ENCODE measurements at regions not wholly inside any gene's neighbourhood (a gene's known extent, or its start where the extent isn't known, plus 50 kb on each side); places are given as distances from the start of the nearest gene placed in this dataset.

DNA sequence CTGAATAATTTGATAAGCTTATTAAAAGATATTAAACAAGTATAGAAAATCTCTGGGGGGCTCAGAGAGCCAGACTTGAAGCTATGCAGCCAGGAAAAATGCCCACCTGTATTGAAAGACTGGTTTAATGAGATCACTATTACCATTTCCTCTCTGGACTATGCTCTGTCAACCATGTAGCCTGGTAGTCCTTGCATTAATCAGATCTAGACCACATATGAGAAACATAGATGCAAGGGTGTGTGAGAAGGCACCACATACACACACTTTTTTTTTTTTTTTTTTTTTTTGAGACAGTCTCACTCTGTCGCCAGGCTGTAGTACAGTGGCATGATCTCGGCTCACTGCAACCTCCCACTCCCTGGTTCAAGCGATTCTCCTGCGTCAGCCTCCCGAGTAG is 75.9 kb upstream of the ATP8A1 start:
- H3K4me3 ChIP-seq: no peak overlapping the region
- no peaks in the 10 kb centered on the region for H3K27me3 ChIP-seq (replicated peaks; ENCODE audit: insufficient read depth)
- 91% methylated on average over 5 of the region's 5 CpGs for WGBS
- H3K27ac ChIP-seq: no peak overlapping the region
- no peaks in the 10 kb centered on the region for H3K36me3 ChIP-seq
- intact Hi-C loops (cut with DNase I): no loop called here
- H3K9me3 ChIP-seq: no peaks in the 10 kb centered on the region
- no peaks in the 10 kb centered on the region for H3K4me1 ChIP-seq (replicated peaks)
- TF ChIP-seq POLR2AphosphoS5 (IDR thresholded peaks at IDR 0.05) (no peak), POLR2A (IDR thresholded peaks at IDR 0.05) (no peak)
- TF ChIP-seq, protein P1, sequence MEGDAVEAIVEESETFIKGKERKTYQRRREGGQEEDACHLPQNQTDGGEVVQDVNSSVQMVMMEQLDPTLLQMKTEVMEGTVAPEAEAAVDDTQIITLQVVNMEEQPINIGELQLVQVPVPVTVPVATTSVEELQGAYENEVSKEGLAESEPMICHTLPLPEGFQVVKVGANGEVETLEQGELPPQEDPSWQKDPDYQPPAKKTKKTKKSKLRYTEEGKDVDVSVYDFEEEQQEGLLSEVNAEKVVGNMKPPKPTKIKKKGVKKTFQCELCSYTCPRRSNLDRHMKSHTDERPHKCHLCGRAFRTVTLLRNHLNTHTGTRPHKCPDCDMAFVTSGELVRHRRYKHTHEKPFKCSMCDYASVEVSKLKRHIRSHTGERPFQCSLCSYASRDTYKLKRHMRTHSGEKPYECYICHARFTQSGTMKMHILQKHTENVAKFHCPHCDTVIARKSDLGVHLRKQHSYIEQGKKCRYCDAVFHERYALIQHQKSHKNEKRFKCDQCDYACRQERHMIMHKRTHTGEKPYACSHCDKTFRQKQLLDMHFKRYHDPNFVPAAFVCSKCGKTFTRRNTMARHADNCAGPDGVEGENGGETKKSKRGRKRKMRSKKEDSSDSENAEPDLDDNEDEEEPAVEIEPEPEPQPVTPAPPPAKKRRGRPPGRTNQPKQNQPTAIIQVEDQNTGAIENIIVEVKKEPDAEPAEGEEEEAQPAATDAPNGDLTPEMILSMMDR (IDR thresholded peaks at IDR 0.05): no peak
- DNase-seq (ENCODE audit: low spot score): no peak

DNA sequence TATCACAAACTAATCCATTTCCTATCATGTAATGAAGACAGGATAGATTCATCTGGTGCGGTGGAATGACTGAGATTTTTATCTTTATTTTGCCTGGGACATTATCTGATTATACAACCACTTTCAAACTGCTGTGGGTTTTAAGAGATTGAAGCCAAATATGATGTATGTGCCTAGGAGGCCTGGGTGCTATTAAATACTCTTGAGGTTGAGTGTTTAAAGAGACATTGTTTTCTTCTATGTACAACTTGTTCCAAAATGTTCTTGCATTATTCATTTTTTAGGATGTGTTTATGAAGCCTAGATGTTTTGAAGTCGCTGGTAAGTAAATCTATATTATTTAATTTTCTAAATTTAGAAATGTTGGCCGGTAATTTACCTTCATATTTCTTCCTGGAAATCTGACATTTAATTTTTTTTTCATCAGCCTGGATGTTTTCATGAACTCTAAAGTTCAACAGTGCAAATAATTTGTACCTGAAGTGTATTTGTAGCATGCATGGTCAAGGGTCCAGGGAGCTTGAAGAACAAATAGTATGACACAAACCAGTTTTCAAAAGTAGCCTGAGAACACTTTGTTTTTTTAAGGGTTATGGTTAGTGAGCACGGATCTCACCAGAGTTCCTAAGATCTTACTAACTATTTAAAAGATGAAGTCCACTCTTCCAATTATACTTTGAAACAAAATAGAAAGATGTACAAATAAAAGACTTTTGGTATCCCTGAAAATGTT is 72.8 kb upstream of the ATP8A1 start:
- intact Hi-C loops (cut with DNase I): no loop called here
- TF ChIP-seq, protein P1 (IDR thresholded peaks at IDR 0.05): no peak
- no peak for TF ChIP-seq POLR2A (IDR thresholded peaks at IDR 0.05)
- no peak for TF ChIP-seq POLR2AphosphoS5 (IDR thresholded peaks at IDR 0.05)
- no peak for DNase-seq (ENCODE audit: low spot score)
- Histone ChIP-seq H3K36me3 (no peaks in the 10 kb centered on the region), H3K4me3 (no peak overlapping the region), H3K4me1 (replicated peaks) (no peaks in the 10 kb centered on the region), H3K27ac (no peak overlapping the region), H3K27me3 (replicated peaks; ENCODE audit: insufficient read depth) (no peaks in the 10 kb centered on the region), H3K9me3 (no peaks in the 10 kb centered on the region)
- WGBS: 47% methylated on average over 4 of the region's 4 CpGs

GRCh38 chr4:42724451-42724850 is 67.5 kb upstream of the ATP8A1 start:
- no peak for TF ChIP-seq POLR2A (IDR thresholded peaks at IDR 0.05)
- H3K36me3 ChIP-seq: no peaks in the 10 kb centered on the region
- no peaks in the 10 kb centered on the region for H3K27me3 ChIP-seq (replicated peaks; ENCODE audit: insufficient read depth)
- 80% methylated on average over 3 of the region's 3 CpGs for WGBS
- no peak for DNase-seq (ENCODE audit: low spot score)
- H3K9me3 ChIP-seq: no peaks in the 10 kb centered on the region
- no peak overlapping the region for H3K4me3 ChIP-seq
- no peak overlapping the region for H3K27ac ChIP-seq
- no peaks in the 10 kb centered on the region for H3K4me1 ChIP-seq (replicated peaks)
- intact Hi-C loops (cut with DNase I): no loop called here

DNA sequence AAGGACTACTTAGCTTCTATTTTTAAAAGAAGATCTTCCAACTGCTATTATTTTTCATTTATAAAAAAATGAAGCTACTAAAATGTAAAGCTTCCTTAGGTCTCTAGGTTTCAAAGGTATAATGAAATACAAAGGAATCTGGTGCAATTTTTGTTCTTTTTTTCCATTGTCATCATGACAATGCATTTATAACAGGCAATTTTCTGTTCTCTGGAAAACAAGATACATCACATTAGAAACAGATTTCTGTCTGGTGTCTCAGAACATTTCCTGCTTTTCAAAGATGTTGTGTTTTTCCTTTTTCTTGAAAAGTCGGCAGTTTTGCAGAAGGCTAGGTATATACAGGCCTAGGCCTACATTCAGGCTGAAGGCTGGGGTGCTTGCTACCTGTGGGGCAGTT is 63.6 kb upstream of the ATP8A1 start:
- H3K9me3 ChIP-seq: no peaks in the 10 kb centered on the region
- intact Hi-C loops (cut with DNase I): no loop called here
- no peak for DNase-seq (ENCODE audit: low spot score)
- TF ChIP-seq POLR2A (IDR thresholded peaks at IDR 0.05): no peak
- TF ChIP-seq, protein P1 (IDR thresholded peaks at IDR 0.05): no peak
- TF ChIP-seq POLR2AphosphoS5 (IDR thresholded peaks at IDR 0.05): no peak
- H3K4me1 ChIP-seq (replicated peaks): no peaks in the 10 kb centered on the region
- H3K27me3 ChIP-seq (replicated peaks; ENCODE audit: insufficient read depth): no peaks in the 10 kb centered on the region
- H3K27ac ChIP-seq: no peak overlapping the region
- 69% methylated on average over 1 of the region's 1 CpG for WGBS
- no peaks in the 10 kb centered on the region for H3K36me3 ChIP-seq
- H3K4me3 ChIP-seq: no peak overlapping the region

DNA sequence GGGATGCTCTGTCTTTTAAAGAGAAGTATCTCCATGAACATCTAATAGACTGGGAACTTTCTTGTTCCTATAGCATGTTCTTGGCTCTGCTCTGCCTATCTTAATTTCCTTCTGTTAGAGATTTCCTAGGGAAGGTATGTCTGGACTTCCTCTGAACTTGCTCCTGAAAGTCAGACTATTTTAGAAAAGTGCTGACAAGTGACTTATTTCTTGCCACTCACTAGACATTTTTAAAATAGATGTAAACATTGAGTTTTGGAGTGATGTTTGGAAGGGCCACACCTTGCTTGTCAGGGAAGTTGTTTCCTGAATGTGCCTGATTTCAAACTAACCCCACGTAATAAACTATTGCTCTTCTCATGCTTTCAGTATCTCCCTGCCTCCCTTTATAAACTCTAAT is 62.4 kb upstream of the ATP8A1 start:
- TF ChIP-seq POLR2AphosphoS5 (IDR thresholded peaks at IDR 0.05) (no peak), POLR2A (IDR thresholded peaks at IDR 0.05) (no peak)
- TF ChIP-seq, protein P1 (IDR thresholded peaks at IDR 0.05): no peak
- H3K27me3 ChIP-seq (replicated peaks; ENCODE audit: insufficient read depth): no peaks in the 10 kb centered on the region
- 69% methylated on average over 1 of the region's 1 CpG for WGBS
- DNase-seq (ENCODE audit: low spot score): no peak
- no peak overlapping the region for H3K27ac ChIP-seq
- H3K4me1 ChIP-seq (replicated peaks): no peaks in the 10 kb centered on the region
- H3K36me3 ChIP-seq: no peaks in the 10 kb centered on the region
- H3K4me3 ChIP-seq: no peak overlapping the region
- H3K9me3 ChIP-seq: no peaks in the 10 kb centered on the region
- intact Hi-C loops (cut with DNase I): no loop called here
